ENCODE measurements at regions not wholly inside any gene's neighbourhood (a gene's known extent, or its start where the extent isn't known, plus 50 kb on each side); places are given as distances from the start of the nearest gene placed in this dataset.

- no peak for TF ChIP-seq CTCF (IDR thresholded peaks at IDR 0.05)
- no peak for TF ChIP-seq POLR2A (IDR thresholded peaks at IDR 0.05)
These were observed 1082.5 kb upstream of the GYPC start for GRCh38 chr2:125573432-125573831.
